HCT116 (cell line): ENCODE measurements at regions not wholly inside any gene's neighbourhood (a gene's known extent, or its start where the extent isn't known, plus 50 kb on each side); places are given as distances from the start of the nearest gene placed in this dataset.

ENCODE experiments used
- ATAC-seq: fragments of 200-7000 bp; cut with Tn5 transposase; 2 replicates; pipeline ENCODE4 v1.9.1; 2020; ENCODE audit warnings: mild to moderate bottlenecking, moderate library complexity
- BruUV-seq: library from RNA; stranded (reverse); fragments of 400-500 nt; replicated peaks from 2 replicates; lab custom pipeline; 2021; lab: Mats Ljungman, UMichigan
- CTCF ChIA-PET: fragments of 300-600 bp; sonication (Branson Sonifier 250); formaldehyde crosslinking; loops from one replicate; lab custom pipeline; 2021; ENCODE audit warnings: antibody characterized with exemption; lab: Charles Lee
- POLR2A ChIA-PET: fragments of 300-600, 350-600 bp; sonication (Branson Sonifier 250); formaldehyde crosslinking; loops from one replicate; lab custom pipeline; 2021; ENCODE audit warnings: antibody characterized with exemption; lab: Charles Lee
- RAD21 ChIA-PET, 2 experiments: fragments of 300-600 bp; sonication (Branson Sonifier 250); formaldehyde crosslinking; loops; one replicate each; lab custom pipeline; 2023; ENCODE audit warnings: low total read pairs in 2 of 2; ENCODE audit not compliant: uncharacterized antibody in 2 of 2, unreplicated experiment in 2 of 2, low non-redundant PET in 1 of 2; lab: Charles Lee
- DNase-seq: peaks from one replicate; pipeline ENCODE4 v3.0.0-alpha.2; 2010; ENCODE audit warnings: low read depth, low spot score
- H2AFZ ChIP-seq: fragments of 200-600 bp; shearing (Covaris generic), sonication (generic); 2 replicates; pipeline ENCODE4 v1.6.1; 2017; ENCODE audit warnings: low read depth, mixed run types, mixed read lengths, antibody characterized with exemption, low read length; ENCODE audit not compliant: poor library complexity, severe bottlenecking
- H3K27ac ChIP-seq: 2 replicates; pipeline ENCODE4 v1.5.1; 2012; ENCODE audit warnings: low read depth, low read length
- H3K27me3 ChIP-seq: fragments of 200-600 bp; sonication (generic); 2 replicates; pipeline ENCODE4 v1.6.1; 2016; ENCODE audit warnings: mixed run types, low read length, mixed read lengths; ENCODE audit not compliant: insufficient read depth
- H3K36me3 ChIP-seq, 2 experiments: fragments of 200-500 bp in 1 of 2; fragments of 200-600 bp in 1 of 2; sonication (Bioruptor generic) in 1 of 2; sonication (generic) in 1 of 2; 2 replicates each; pipeline versions ENCODE4 v1.5.1 to v1.6.1; 2014 to 2016; ENCODE audit warnings: low read length in 2 of 2, inconsistent platforms in 1 of 2, mixed read lengths in 1 of 2, mixed run types in 1 of 2; ENCODE audit not compliant: insufficient read depth in 2 of 2, control insufficient read depth in 1 of 2
- H3K4me1 ChIP-seq, 2 experiments: fragments of 200-600 bp in 1 of 2; sonication (generic) in 1 of 2; 2 replicates each; pipeline versions ENCODE4 v1.5.1 to v1.6.1; 2012 to 2017; ENCODE audit warnings: low read length in 2 of 2, inconsistent platforms in 1 of 2, mild to moderate bottlenecking in 1 of 2, mixed read lengths in 1 of 2, mixed run types in 1 of 2, moderate library complexity in 1 of 2; ENCODE audit not compliant: insufficient read depth in 2 of 2, control insufficient read depth in 1 of 2
- H3K4me2 ChIP-seq: fragments of 200-600 bp; sonication (generic); 2 replicates; pipeline ENCODE4 v1.6.1; 2017; ENCODE audit warnings: mixed run types, low read length, mixed read lengths
- H3K4me3 ChIP-seq, 2 experiments: fragments of 200-600 bp in 1 of 2; sonication (generic) in 1 of 2; replicated peaks in 1 of 2; 2 replicates each; pipeline ENCODE4 v1.5.1; 2011 to 2016; ENCODE audit warnings: low read length in 2 of 2, control low read depth in 1 of 2, low read depth in 1 of 2, mild to moderate bottlenecking in 1 of 2, mixed read lengths in 1 of 2, mixed run types in 1 of 2
- H3K79me2 ChIP-seq: fragments of 200-600 bp; sonication (generic); 2 replicates; pipeline ENCODE4 v1.6.1; 2017; ENCODE audit warnings: mild to moderate bottlenecking, mixed run types, low read length, moderate library complexity, mixed read lengths; ENCODE audit not compliant: insufficient read depth
- H3K9ac ChIP-seq: fragments of 200-600 bp; sonication (generic); 2 replicates; pipeline ENCODE4 v1.6.1; 2016; ENCODE audit warnings: low read length, mixed read lengths
- H3K9me2 ChIP-seq: fragments of 200-600 bp; sonication (generic), shearing (Covaris generic); 2 replicates; pipeline ENCODE4 v1.6.1; 2017; ENCODE audit warnings: mixed run types, mild to moderate bottlenecking, moderate library complexity; ENCODE audit not compliant: insufficient read depth
- H3K9me3 ChIP-seq, 2 experiments: fragments of 200-500 bp in 1 of 2; fragments of 200-600 bp in 1 of 2; sonication (Bioruptor generic) in 1 of 2; sonication (generic) in 1 of 2; 2 replicates each; pipeline ENCODE4 v1.6.1; 2014 to 2017; ENCODE audit warnings: low read length in 2 of 2, mixed read lengths in 2 of 2, inconsistent platforms in 1 of 2, low read depth in 1 of 2, mild to moderate bottlenecking in 1 of 2, mixed run types in 1 of 2, moderate library complexity in 1 of 2; ENCODE audit not compliant: control insufficient read depth in 1 of 2, insufficient read depth in 1 of 2
- H4K20me1 ChIP-seq: fragments of 200-600 bp; sonication (generic), shearing (Covaris generic); 2 replicates; pipeline ENCODE4 v1.6.1; 2017; ENCODE audit warnings: mixed run types, mild to moderate bottlenecking, moderate library complexity; ENCODE audit not compliant: insufficient read depth
- CBX3 ChIP-seq: IDR thresholded peaks from 2 replicates; pipeline ENCODE4 v1.6.1; 2012; ENCODE audit warnings: low read depth
- CEBPB ChIP-seq: IDR thresholded peaks from 2 replicates; pipeline ENCODE4 v1.6.1; 2012; ENCODE audit warnings: low read depth
- ELF1 ChIP-seq: IDR thresholded peaks from 2 replicates; pipeline ENCODE4 v1.6.1; 2012; ENCODE audit warnings: low read depth, borderline replicate concordance
- EZH2 ChIP-seq: fragments of 200-600 bp; sonication (generic); IDR thresholded peaks from 2 replicates; pipeline ENCODE4 v1.6.1; 2017; ENCODE audit warnings: antibody characterized with exemption, mixed run types
- POLR2AphosphoS5 ChIP-seq: IDR thresholded peaks from 2 replicates; pipeline ENCODE4 v1.6.1; 2011; ENCODE audit warnings: mild to moderate bottlenecking, low read depth, low read length, moderate library complexity
- RAD21 ChIP-seq: IDR thresholded peaks from 2 replicates; pipeline ENCODE4 v1.6.1; 2012; ENCODE audit warnings: low read depth, mild to moderate bottlenecking
- SIN3A ChIP-seq: IDR thresholded peaks from 2 replicates; pipeline ENCODE4 v1.6.1; 2012; ENCODE audit warnings: low read depth
- SP1 ChIP-seq: IDR thresholded peaks from 2 replicates; pipeline ENCODE4 v1.6.1; 2012; ENCODE audit warnings: low read depth
- SRF ChIP-seq: IDR thresholded peaks from 2 replicates; pipeline ENCODE4 v1.6.1; 2012; ENCODE audit warnings: low read depth
- YY1 ChIP-seq: IDR thresholded peaks from 2 replicates; pipeline ENCODE4 v1.6.1; 2011; ENCODE audit warnings: low read length, low read depth, moderate library complexity, mild to moderate bottlenecking; ENCODE audit not compliant: insufficient replicate concordance; ENCODE audit errors: extremely low read depth
- intact Hi-C: fragments of 100-400 bp; cut with micrococcal nuclease; formaldehyde crosslinking; loops from 2 replicates; pipeline ENCODE4 v1.10.0; 2022
- TF ChIP-seq, protein P1 (sequence below): IDR thresholded peaks from 2 replicates; pipeline ENCODE4 v1.6.1; 2012
- TF ChIP-seq, protein P2 (sequence below): IDR thresholded peaks from 2 replicates; pipeline ENCODE4 v1.6.1; 2011; ENCODE audit warnings: mild to moderate bottlenecking, low read length, moderate library complexity; ENCODE audit not compliant: insufficient replicate concordance; ENCODE audit errors: extremely low read depth

DNA sequence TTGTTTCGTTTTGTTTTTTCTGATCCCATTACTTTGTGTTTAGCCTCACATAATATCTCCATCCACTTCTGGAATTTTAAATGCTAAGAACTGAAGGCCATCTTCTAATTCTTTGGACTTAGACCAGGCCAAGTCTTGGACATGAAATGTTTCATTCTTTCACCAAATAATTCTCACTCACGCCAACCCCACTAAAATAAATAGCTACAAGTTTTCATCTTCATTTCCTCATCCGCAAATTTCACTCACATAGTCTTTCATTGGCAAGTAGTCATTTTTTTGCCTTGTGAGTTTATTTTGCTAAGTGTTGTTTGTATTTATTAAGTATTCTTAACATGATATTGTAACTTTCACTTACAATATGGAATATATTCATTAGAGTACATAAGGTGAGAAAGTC is 1188.6 kb upstream of the SEMA6A start:
- H3K4me1 ChIP-seq, result no peaks in the 10 kb centered on the region
- no peak overlapping the region for H3K4me3 ChIP-seq
- H3K27ac ChIP-seq, result no peak overlapping the region
- H3K36me3 ChIP-seq, result no peaks in the 10 kb centered on the region
- H3K9me3 ChIP-seq, result no peaks in the 10 kb centered on the region
- no peaks in the 10 kb centered on the region for H3K79me2 ChIP-seq
- H3K9ac ChIP-seq, result no peak overlapping the region
- intact Hi-C loops, result no loop called here
- H3K27me3 ChIP-seq, result no peaks in the 10 kb centered on the region
- no peak for DNase-seq
- RAD21 ChIA-PET, result no interaction called here
- TF ChIP-seq POLR2AphosphoS5 (no peak), ELF1 (no peak), SIN3A (no peak), SP1 (no peak)
- TF ChIP-seq, protein P1, sequence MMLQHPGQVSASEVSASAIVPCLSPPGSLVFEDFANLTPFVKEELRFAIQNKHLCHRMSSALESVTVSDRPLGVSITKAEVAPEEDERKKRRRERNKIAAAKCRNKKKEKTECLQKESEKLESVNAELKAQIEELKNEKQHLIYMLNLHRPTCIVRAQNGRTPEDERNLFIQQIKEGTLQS, result no peak
- no peaks in the 10 kb centered on the region for H4K20me1 ChIP-seq
- no peak overlapping the region for H3K4me2 ChIP-seq
- no peak overlapping the region for H2AFZ ChIP-seq
- CTCF ChIA-PET, result no interaction called here
- no peaks in the 10 kb centered on the region; the same call in 1 of the 2 replicates for H3K9me2 ChIP-seq
- ATAC-seq, result no peak
- POLR2A ChIA-PET, result no interaction called here
- no TSS peak for BruUV-seq

DNA sequence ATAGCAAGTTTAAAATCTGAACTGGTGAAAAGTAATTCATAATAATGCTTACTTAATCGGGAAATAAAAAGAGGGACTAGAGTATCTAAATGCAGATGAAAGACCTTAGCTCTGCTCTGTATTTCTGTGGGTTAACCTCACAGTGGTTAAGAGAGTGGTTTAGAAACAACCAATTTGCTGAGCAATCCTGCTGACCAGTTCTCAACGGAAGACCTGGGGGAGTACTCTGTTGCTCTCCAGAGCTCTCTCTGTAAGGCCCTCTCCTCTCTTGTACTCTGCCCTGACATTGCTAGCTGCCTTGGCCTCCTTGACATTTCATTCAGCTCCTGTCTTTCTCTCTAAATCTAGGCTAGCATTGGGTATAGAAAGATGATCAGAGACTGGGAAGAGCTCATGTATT is 1186.6 kb upstream of the SEMA6A start:
- Histone ChIP-seq H2AFZ (no peak overlapping the region), H3K9me3 (no peaks in the 10 kb centered on the region), H3K4me3 (no peak overlapping the region), H3K4me1 (no peaks in the 10 kb centered on the region), H3K27ac (no peak overlapping the region), H3K9ac (no peak overlapping the region), H3K79me2 (no peaks in the 10 kb centered on the region), H3K36me3 (no peaks in the 10 kb centered on the region), H3K4me2 (no peak overlapping the region), H4K20me1 (no peaks in the 10 kb centered on the region), H3K9me2 (no peaks in the 10 kb centered on the region), H3K27me3 (no peaks in the 10 kb centered on the region)
- ChIA-PET CTCF (no interaction called here), POLR2A (no interaction called here), RAD21 (no interaction called here)
- intact Hi-C loops, result no loop called here
- DNase-seq, result no peak
- BruUV-seq, result no TSS peak
- TF ChIP-seq, protein P1, result no peak
- TF ChIP-seq RAD21, result no peak
- no peak for TF ChIP-seq EZH2
- TF ChIP-seq SRF, result no peak
- TF ChIP-seq YY1, result no peak
- no peak for TF ChIP-seq CEBPB
- TF ChIP-seq CBX3, result no peak
- TF ChIP-seq, protein P2, sequence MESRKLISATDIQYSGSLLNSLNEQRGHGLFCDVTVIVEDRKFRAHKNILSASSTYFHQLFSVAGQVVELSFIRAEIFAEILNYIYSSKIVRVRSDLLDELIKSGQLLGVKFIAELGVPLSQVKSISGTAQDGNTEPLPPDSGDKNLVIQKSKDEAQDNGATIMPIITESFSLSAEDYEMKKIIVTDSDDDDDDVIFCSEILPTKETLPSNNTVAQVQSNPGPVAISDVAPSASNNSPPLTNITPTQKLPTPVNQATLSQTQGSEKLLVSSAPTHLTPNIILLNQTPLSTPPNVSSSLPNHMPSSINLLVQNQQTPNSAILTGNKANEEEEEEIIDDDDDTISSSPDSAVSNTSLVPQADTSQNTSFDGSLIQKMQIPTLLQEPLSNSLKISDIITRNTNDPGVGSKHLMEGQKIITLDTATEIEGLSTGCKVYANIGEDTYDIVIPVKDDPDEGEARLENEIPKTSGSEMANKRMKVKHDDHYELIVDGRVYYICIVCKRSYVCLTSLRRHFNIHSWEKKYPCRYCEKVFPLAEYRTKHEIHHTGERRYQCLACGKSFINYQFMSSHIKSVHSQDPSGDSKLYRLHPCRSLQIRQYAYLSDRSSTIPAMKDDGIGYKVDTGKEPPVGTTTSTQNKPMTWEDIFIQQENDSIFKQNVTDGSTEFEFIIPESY, result no peak
- no peak for ATAC-seq
